KBM-7 (cell line): ENCODE measurements at regions not wholly inside any gene's neighbourhood (a gene's known extent, or its start where the extent isn't known, plus 50 kb on each side); places are given as distances from the start of the nearest gene placed in this dataset.

Experiments
- DNase-seq: peaks from one replicate; pipeline ENCODE4 v3.0.0-alpha.2; 2015
- in situ Hi-C: fragments of 300-500 bp; cut with MboI; formaldehyde crosslinking; loops from 2 replicates; pipeline ENCODE4 v1.14.3; 2020; ENCODE audit warnings: low sequenced_read_pairs, low pct_unique_long_range_greater_than_20kb, mixed read lengths

- in situ Hi-C loops: no loop called here
- DNase-seq: no peak
These were observed 280.7 kb upstream of the KLHL4 start for GRCh38 chrX:87236830-87237440.

DNA sequence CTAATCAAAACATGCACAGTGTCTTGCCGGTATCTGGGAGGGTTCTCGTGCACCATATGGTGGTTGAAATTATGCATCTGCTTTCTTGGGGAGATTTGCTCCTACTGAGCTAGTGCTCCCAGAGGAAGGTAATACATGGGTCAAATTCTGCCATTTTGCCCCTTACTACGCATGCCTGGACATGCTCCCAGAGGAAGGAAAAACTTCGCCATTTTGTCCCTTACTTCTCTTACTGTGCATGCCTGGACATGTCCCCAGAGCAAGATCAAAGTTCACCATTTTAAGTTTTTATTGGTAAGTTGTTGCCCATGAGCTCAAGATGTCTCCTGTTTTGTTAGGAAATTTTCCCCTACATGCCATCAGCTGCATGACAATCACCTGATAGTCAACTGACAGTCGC lies 252.1 kb upstream of the KLHL4 start:
- in situ Hi-C loops: no loop called here
- peak; percentile 22 for DNase-seq

DNA sequence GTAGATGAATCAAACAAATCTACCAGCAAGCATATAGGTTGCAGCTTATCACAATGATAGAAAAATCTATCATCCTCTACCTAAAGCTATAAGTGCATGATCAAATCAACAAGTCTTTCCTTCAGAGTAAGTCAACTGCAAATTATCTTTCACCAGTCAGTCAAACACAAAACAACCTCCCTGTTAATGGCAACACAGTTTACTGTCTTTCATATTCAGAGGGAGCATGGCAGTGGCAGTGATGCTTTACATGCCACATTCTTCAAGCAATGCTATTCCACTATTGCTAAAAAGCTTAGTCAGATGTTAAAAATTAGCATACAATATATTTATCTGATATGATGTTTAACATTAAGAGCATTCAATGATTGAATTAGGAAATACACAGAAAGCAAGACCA lies 245.1 kb upstream of the KLHL4 start:
- no peak for DNase-seq

DNA sequence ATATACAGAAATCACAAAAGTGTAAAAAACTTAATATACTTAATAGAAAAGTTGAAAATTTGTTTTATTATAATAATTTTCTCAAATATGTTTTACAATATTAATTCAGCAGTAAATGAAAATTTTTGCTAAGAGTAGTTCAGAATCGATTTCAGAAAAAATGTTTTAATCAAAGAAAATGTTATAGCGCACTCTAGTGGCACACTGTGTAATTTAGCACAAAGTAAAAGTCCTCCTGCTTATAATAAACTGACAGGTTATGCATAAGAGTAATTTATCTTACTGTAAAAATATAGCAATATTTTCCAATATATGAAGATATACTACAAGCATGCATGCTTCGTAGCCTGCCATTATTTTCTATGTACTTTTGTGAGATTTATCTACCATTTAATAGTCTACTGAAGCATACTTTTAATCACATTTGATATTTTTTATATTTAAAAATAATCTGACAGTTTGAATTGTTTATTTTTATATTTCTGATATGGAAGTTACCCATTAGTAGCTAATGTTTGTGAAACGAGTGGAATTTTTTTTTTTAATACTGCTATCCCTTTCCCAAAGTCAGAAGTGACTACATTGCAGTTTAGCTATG lies 217.9 kb upstream of the KLHL4 start:
- in situ Hi-C loops: no loop called here
- peak; percentile 43 for DNase-seq

More for the DNA sequence above, 245.1 kb upstream of the KLHL4 start:
- in situ Hi-C loops: no loop called here

GRCh38 chrX:87310780-87311179 lies 206.8 kb upstream of the KLHL4 start:
- in situ Hi-C loops: no loop called here
- DNase-seq: no peak

GRCh38 chrX:87327267-87327666 lies 190.3 kb upstream of the KLHL4 start:
- no peak for DNase-seq
- in situ Hi-C loops: no loop called here

- in situ Hi-C loops: no loop called here
- DNase-seq: no peak
These were observed 180.3 kb upstream of the KLHL4 start for GRCh38 chrX:87337267-87337666.

- in situ Hi-C loops: no loop called here
- DNase-seq: peak; percentile 81
These were observed 179.1 kb upstream of the KLHL4 start for GRCh38 chrX:87338510-87338909.

DNA sequence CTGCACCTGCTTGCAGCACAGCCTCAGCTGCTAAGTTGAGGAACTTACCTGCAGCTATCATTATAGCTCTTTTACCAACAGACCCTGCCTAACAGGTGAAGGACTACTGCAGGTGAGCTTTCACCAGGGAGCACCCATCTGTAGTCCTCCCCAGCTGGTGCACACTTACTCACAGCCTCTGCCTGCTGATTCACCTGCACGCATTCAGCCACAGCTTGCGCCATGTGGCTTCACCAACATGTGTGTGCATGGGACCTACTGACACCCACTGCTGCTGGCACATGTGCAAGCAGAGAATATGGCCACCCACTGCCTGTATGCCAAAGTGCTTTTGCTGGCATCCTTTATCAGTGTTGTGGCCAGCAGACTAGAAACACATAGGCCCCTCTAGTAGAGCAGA lies 146.7 kb upstream of the KLHL4 start:
- in situ Hi-C loops: loop anchor here (25.0 kb wide), 1 partner anchor 291 kb away; no protein-coding TSS in a partner anchor
- DNase-seq: no peak

- in situ Hi-C loops: loop anchor here (25.0 kb wide), 1 partner anchor 288 kb away; no protein-coding TSS in a partner anchor
- DNase-seq: no peak
These were observed 143.3 kb upstream of the KLHL4 start for GRCh38 chrX:87374324-87374723.

GRCh38 chrX:87376896-87377295 lies 140.7 kb upstream of the KLHL4 start:
- DNase-seq: no peak
- in situ Hi-C loops: no loop called here

DNA sequence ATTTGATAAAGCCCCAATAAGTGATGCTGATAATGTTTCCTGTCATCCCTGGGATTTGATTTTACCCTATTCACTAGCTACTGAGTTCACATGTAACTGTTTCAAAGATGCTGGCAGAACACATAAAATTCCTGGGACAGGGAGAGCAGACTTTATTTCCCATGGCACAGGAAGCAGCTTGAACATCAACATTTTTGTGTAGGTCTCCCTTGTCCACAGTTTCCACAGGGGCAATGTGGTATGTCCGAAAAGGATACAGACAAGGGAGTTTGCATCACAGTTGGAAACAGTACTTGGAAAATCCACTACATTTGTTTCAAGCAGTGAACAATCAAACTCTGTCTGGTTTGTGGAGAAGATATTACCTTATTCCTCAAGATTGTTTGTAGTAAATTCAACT lies 129.2 kb upstream of the KLHL4 start:
- in situ Hi-C loops: no loop called here
- no peak for DNase-seq

GRCh38 chrX:87391742-87392141 lies 125.9 kb upstream of the KLHL4 start:
- DNase-seq: no peak
- in situ Hi-C loops: no loop called here

- DNase-seq: no peak
- in situ Hi-C loops: no loop called here
These were observed 125.2 kb upstream of the KLHL4 start for GRCh38 chrX:87392369-87392768.

GRCh38 chrX:87397103-87397886 lies 120.3 kb upstream of the KLHL4 start:
- in situ Hi-C loops: no loop called here
- DNase-seq: no peak

DNA sequence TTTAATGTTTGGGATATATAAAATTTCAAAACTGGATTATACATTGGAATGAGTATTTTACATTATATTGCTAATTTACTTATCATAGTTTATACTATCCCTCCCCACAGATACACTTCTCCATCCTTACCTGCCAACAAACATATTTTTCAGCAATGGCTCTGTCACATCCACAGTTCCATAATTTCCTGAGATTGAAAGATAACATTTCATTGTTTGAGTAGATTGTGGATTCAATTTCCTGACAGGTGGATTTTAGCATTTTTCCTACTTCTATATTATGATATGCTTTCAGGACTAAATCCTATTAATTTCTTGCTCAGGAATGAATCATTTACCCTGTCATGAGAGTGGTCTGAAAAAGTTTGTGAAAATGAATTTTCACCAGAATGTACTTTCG lies 115.3 kb upstream of the KLHL4 start:
- DNase-seq: no peak
- in situ Hi-C loops: no loop called here

GRCh38 chrX:87403551-87403950 lies 114.1 kb upstream of the KLHL4 start:
- in situ Hi-C loops: no loop called here
- no peak for DNase-seq

GRCh38 chrX:87409113-87409841 lies 108.3 kb upstream of the KLHL4 start:
- DNase-seq: peak; percentile 39
- in situ Hi-C loops: no loop called here

GRCh38 chrX:87425618-87426017 lies 92.0 kb upstream of the KLHL4 start:
- in situ Hi-C loops: no loop called here
- peak; percentile 26 for DNase-seq

- in situ Hi-C loops: no loop called here
- no peak for DNase-seq
These were observed 83.0 kb upstream of the KLHL4 start for GRCh38 chrX:87434618-87435017.
